ENCODE measurements at regions not wholly inside any gene's neighbourhood (a gene's known extent, or its start where the extent isn't known, plus 50 kb on each side); places are given as distances from the start of the nearest gene placed in this dataset.

GRCh38 chr11:19422276-19422675 is 181.5 kb upstream of the E2F8 start:
- H3K36me3 ChIP-seq (ENCODE audit: control insufficient read depth in 2 of 2, extremely low read depth in 1 of 2, insufficient read depth in 2 of 2, low read length in 2 of 2): no peaks in the 10 kb centered on the region
- H3K4me2 ChIP-seq (ENCODE audit: insufficient read depth, low read length): no peak overlapping the region
- H3K9ac ChIP-seq (replicated peaks; ENCODE audit: extremely low read depth, insufficient read depth, low read length): no peak overlapping the region
- FAIRE-seq (no peak), DNase-seq (ENCODE audit: low read depth, low spot score) (no peak)
- peaks cover 0 to 4% of the 10 kb centered on the region in 2 experiments for H3K27me3 ChIP-seq (ENCODE audit: control insufficient read depth in 2 of 2, insufficient read depth in 2 of 2, low read length in 2 of 2)
- intact Hi-C loops (cut with micrococcal nuclease) (no loop called here), dilution Hi-C loops (cut with MboI; ENCODE audit: extremely low pct_ligation_motif_present, low sequenced_read_pairs) (no loop called here)
- no peak overlapping the region for H3K27ac ChIP-seq (ENCODE audit: insufficient read depth, low read depth, low read length)
- BruUV-seq (replicated peaks): no TSS peak
- no peaks in the 10 kb centered on the region for H3K9me3 ChIP-seq (replicated peaks; ENCODE audit: control insufficient read depth, insufficient read depth, low read length)
- no peak overlapping the region for H3K4me3 ChIP-seq (replicated peaks in 1 of 3; ENCODE audit: insufficient read depth in 1 of 3, low read depth in 1 of 3, low read length in 3 of 3)
- H4K20me1 ChIP-seq (replicated peaks; ENCODE audit: control insufficient read depth, extremely low read depth, insufficient read depth, low read length): no peaks in the 10 kb centered on the region
- H2AFZ ChIP-seq (ENCODE audit: low read depth, low read length): no peak overlapping the region
- no peaks in the 10 kb centered on the region for H3K4me1 ChIP-seq (ENCODE audit: control insufficient read depth, extremely low read depth, insufficient read depth, low read length)
- ChIA-PET POLR2A (no interaction called here), CTCF (no interaction called here)
- H3K79me2 ChIP-seq (ENCODE audit: control insufficient read depth, insufficient read depth, low read length): no peaks in the 10 kb centered on the region
- H3K9me1 ChIP-seq (replicated peaks; ENCODE audit: control insufficient read depth, extremely low read depth, insufficient read depth, low read length): no peaks in the 10 kb centered on the region
- no peak for TF ChIP-seq JUN (IDR thresholded peaks at IDR 0.05; ENCODE audit: borderline replicate concordance, insufficient read depth, insufficient read length, low read depth)
- TF ChIP-seq MAX (IDR thresholded peaks at IDR 0.05; ENCODE audit: insufficient read depth, insufficient read length): no peak

GRCh38 chr11:19420868-19421533 is 180.3 kb upstream of the E2F8 start:
- FAIRE-seq: no peak
- H3K9me3 ChIP-seq (replicated peaks; ENCODE audit: control insufficient read depth, insufficient read depth, low read length): no peaks in the 10 kb centered on the region
- no peaks in the 10 kb centered on the region for H3K9me1 ChIP-seq (replicated peaks; ENCODE audit: control insufficient read depth, extremely low read depth, insufficient read depth, low read length)
- CTCF ChIA-PET: no interaction called here
- no peak overlapping the region for H3K4me3 ChIP-seq (replicated peaks in 1 of 3; ENCODE audit: insufficient read depth in 1 of 3, low read depth in 1 of 3, low read length in 3 of 3)
- POLR2A ChIA-PET: no interaction called here
- no peak overlapping the region for H3K27ac ChIP-seq (ENCODE audit: insufficient read depth, low read depth, low read length)
- H4K20me1 ChIP-seq (replicated peaks; ENCODE audit: control insufficient read depth, extremely low read depth, insufficient read depth, low read length): no peaks in the 10 kb centered on the region
- intact Hi-C loops (cut with micrococcal nuclease): no loop called here
- no peaks in the 10 kb centered on the region for H3K4me1 ChIP-seq (ENCODE audit: control insufficient read depth, extremely low read depth, insufficient read depth, low read length)
- H3K36me3 ChIP-seq (ENCODE audit: control insufficient read depth in 2 of 2, extremely low read depth in 1 of 2, insufficient read depth in 2 of 2, low read length in 2 of 2): no peaks in the 10 kb centered on the region
- BruUV-seq (replicated peaks): no TSS peak
- TF ChIP-seq EZH2 (IDR thresholded peaks at IDR 0.05; ENCODE audit: borderline replicate concordance, low read depth, low read length, severe bottlenecking) (no peak), POLR2AphosphoS5 (IDR thresholded peaks at IDR 0.05; ENCODE audit: insufficient read depth, low read depth, low read length) (no peak), MYC (IDR thresholded peaks at IDR 0.05; ENCODE audit: low read depth, low read length) (no peak), CTCF (IDR thresholded peaks at IDR 0.05; ENCODE audit: extremely low read depth in 1 of 2, insufficient read depth in 1 of 2, low read depth in 1 of 2, low read length in 2 of 2) (no peak), MAX (IDR thresholded peaks at IDR 0.05; ENCODE audit: insufficient read depth, insufficient read length) (no peak), POLR2A (IDR thresholded peaks at IDR 0.05; ENCODE audit: low read depth, low read length) (no peak), GATA2 (IDR thresholded peaks at IDR 0.05; ENCODE audit: insufficient read depth, insufficient read length, low read depth, low read length) (no peak), JUN (IDR thresholded peaks at IDR 0.05; ENCODE audit: borderline replicate concordance, insufficient read depth, insufficient read length, low read depth) (no peak), FOS (IDR thresholded peaks at IDR 0.05; ENCODE audit: borderline replicate concordance, insufficient read depth, low read length) (no peak)
- H3K27me3 ChIP-seq (ENCODE audit: control insufficient read depth in 2 of 2, insufficient read depth in 2 of 2, low read length in 2 of 2): peaks cover 0 to 4% of the 10 kb centered on the region in 2 experiments
- H3K4me2 ChIP-seq (ENCODE audit: insufficient read depth, low read length): no peak overlapping the region
- H3K79me2 ChIP-seq (ENCODE audit: control insufficient read depth, insufficient read depth, low read length): no peaks in the 10 kb centered on the region
- no peak for DNase-seq (ENCODE audit: low read depth, low spot score)
- dilution Hi-C loops (cut with MboI; ENCODE audit: extremely low pct_ligation_motif_present, low sequenced_read_pairs): no loop called here
- no peak overlapping the region for H3K9ac ChIP-seq (replicated peaks; ENCODE audit: extremely low read depth, insufficient read depth, low read length)
- H2AFZ ChIP-seq (ENCODE audit: low read depth, low read length): no peak overlapping the region

Measured in endothelial cell of umbilical vein (primary cell).